ENCODE measurements at regions not wholly inside any gene's neighbourhood (a gene's known extent, or its start where the extent isn't known, plus 50 kb on each side); places are given as distances from the start of the nearest gene placed in this dataset.
A peak's percentile ranks its signal among the peaks of the same experiment; 100 is the strongest.

- TF ChIP-seq ASH2L (IDR thresholded peaks at IDR 0.05; ENCODE audit: insufficient read length, low read depth, low read length) (peak; percentile 67), ZNF12 (CRISPR knock-in tag; IDR thresholded peaks at IDR 0.05) (no peak), ZNF282 (IDR thresholded peaks at IDR 0.05; ENCODE audit: partially characterized antibody) (no peak), MIER3 (CRISPR knock-in tag; IDR thresholded peaks at IDR 0.05; ENCODE audit: borderline replicate concordance) (no peak), PAX8 (CRISPR knock-in tag; IDR thresholded peaks at IDR 0.05; ENCODE audit: borderline replicate concordance) (no peak), ZBTB21 (CRISPR knock-in tag; IDR thresholded peaks at IDR 0.05) (no peak), ZNF335 (CRISPR knock-in tag; IDR thresholded peaks at IDR 0.05) (no peak), ZNF646 (CRISPR knock-in tag; IDR thresholded peaks at IDR 0.05) (no peak), ZMAT5 (CRISPR knock-in tag; IDR thresholded peaks at IDR 0.05; ENCODE audit: borderline replicate concordance, low read depth) (no peak), ZNF530 (CRISPR knock-in tag; IDR thresholded peaks at IDR 0.05; ENCODE audit: low read depth) (no peak), HNRNPL (IDR thresholded peaks at IDR 0.05; ENCODE audit: low read depth, low read length) (no peak), SAP130 (CRISPR knock-in tag; IDR thresholded peaks at IDR 0.05; ENCODE audit: low read depth) (peak; percentile 62), SOX13 (IDR thresholded peaks at IDR 0.05) (no peak; the same call in 1 of the 2 replicates), SOX13 (CRISPR knock-in tag; conservative IDR thresholded peaks at IDR 0.05 in 1 of 2, IDR thresholded peaks at IDR 0.05 in 1 of 2) (peak in 1 of 2 experiments; percentile 54; a peak in 2 of 4 replicates), SKIL (CRISPR knock-in tag; IDR thresholded peaks at IDR 0.05; ENCODE audit: borderline replicate concordance) (no peak), HOMEZ (CRISPR knock-in tag; IDR thresholded peaks at IDR 0.05; ENCODE audit: low read depth) (0 out of 2 replicates have a peak, but pooled peaks have one; percentile 37), ZFYVE20 (CRISPR knock-in tag; IDR thresholded peaks at IDR 0.05; ENCODE audit: borderline replicate concordance, low read depth) (no peak)
These were observed 67.7 kb upstream of the RAB4A start (continued) for GRCh38 chr1:229203030-229203751.

Measured in HepG2 (cell line).